Small intestine (tissue), 7 donors: ENCODE measurements at regions not wholly inside any gene's neighbourhood (a gene's known extent, or its start where the extent isn't known, plus 50 kb on each side); places are given as distances from the start of the nearest gene placed in this dataset.

Experiments
- DNase-seq, 2 donors: peaks; one replicate each; pipeline versions ENCODE4 v3.0.0 to v3.0.0-alpha.2; 2013
- FAIRE-seq: peaks from 2 replicates; lab custom pipeline; 2012; peaks lifted over from hg19 to GRCh38; lab: Jason Lieb, UNC
- H3K27ac ChIP-seq, 3 donors: one replicate each; pipeline ENCODE4 v1.5.1; 2013; ENCODE audit warnings: low read length in 2 of 3, mild to moderate bottlenecking in 2 of 3, control low read depth in 1 of 3, inconsistent platforms in 1 of 3, low read depth in 1 of 3, moderate library complexity in 1 of 3
- H3K27me3 ChIP-seq, 3 donors: one replicate each; pipeline ENCODE4 v1.6.1; 2013; ENCODE audit warnings: low read length in 3 of 3, inconsistent platforms in 1 of 3; ENCODE audit not compliant: control insufficient read depth in 3 of 3, insufficient read depth in 3 of 3
- H3K36me3 ChIP-seq, 3 donors: one replicate each; pipeline ENCODE4 v1.6.1; 2013; ENCODE audit warnings: low read length in 3 of 3, inconsistent platforms in 1 of 3, low read depth in 1 of 3, mild to moderate bottlenecking in 1 of 3, moderate library complexity in 1 of 3; ENCODE audit not compliant: control insufficient read depth in 3 of 3, insufficient read depth in 2 of 3
- H3K4me1 ChIP-seq, 3 donors: one replicate each; pipeline ENCODE4 v1.6.1; 2013; ENCODE audit warnings: low read length in 2 of 3, inconsistent platforms in 1 of 3, low read depth in 1 of 3, mild to moderate bottlenecking in 1 of 3, moderate library complexity in 1 of 3; ENCODE audit not compliant: control insufficient read depth in 3 of 3, insufficient read depth in 2 of 3
- H3K4me3 ChIP-seq, 3 donors: one replicate each; pipeline ENCODE4 v1.5.1; 2013; ENCODE audit warnings: low read length in 3 of 3, control low read depth in 1 of 3, inconsistent platforms in 1 of 3, low read depth in 1 of 3, mild to moderate bottlenecking in 1 of 3, moderate library complexity in 1 of 3
- H3K9me3 ChIP-seq, 2 donors: one replicate each; pipeline ENCODE4 v1.6.1; 2013; ENCODE audit warnings: low read depth in 1 of 2, low read length in 1 of 2; ENCODE audit not compliant: control insufficient read depth in 2 of 2, insufficient read depth in 1 of 2
- WGBS, 3 donors: extraction: QIAGEN DNeasy Blood & Tissue Kit; methylation state at CpG; one replicate each; pipeline ENCODE4 v1.1.7; 2013; 5-methylcytosine and 5-hydroxymethylcytosine counted together
- donor health status: healthy with polysubstance abuse.
- donor health status: control.
- donor health status: control.
- donor health status: Bipolar disorder and iron deficiency.
- donor health status: healthy.

GRCh38 chr4:181272422-181272821 lies 970.8 kb upstream of the TENM3 start:
- Histone ChIP-seq H3K4me3 (no peak overlapping the region), H3K9me3 (no peaks in the 10 kb centered on the region), H3K36me3 (no peaks in the 10 kb centered on the region), H3K27ac (no peak overlapping the region), H3K27me3 (no peaks in the 10 kb centered on the region), H3K4me1 (no peaks in the 10 kb centered on the region)
- 82 to 90% (median 88%) methylated on average over 4 of the region's 4 CpGs for WGBS, 3 donors
- FAIRE-seq (no peak), DNase-seq (no peak)

- H3K9me3 ChIP-seq = no peaks in the 10 kb centered on the region
- H3K27ac ChIP-seq = no peak overlapping the region
- no peak overlapping the region for H3K4me3 ChIP-seq
- WGBS, 3 donors = 27 to 45% (median 36%) methylated on average over 3 of the region's 3 CpGs
- no peak for FAIRE-seq
- H3K27me3 ChIP-seq = no peaks in the 10 kb centered on the region
- H3K4me1 ChIP-seq = no peaks in the 10 kb centered on the region
- H3K36me3 ChIP-seq = no peaks in the 10 kb centered on the region
- no peak for DNase-seq
Measured at GRCh38 chr4:181278941-181279340, 964.3 kb upstream of the TENM3 start.

- no peaks in the 10 kb centered on the region for H3K4me1 ChIP-seq
- FAIRE-seq (no peak), DNase-seq (no peak)
- no peaks in the 10 kb centered on the region for H3K9me3 ChIP-seq
- no peaks in the 10 kb centered on the region for H3K27me3 ChIP-seq
- H3K36me3 ChIP-seq = no peaks in the 10 kb centered on the region
- H3K27ac ChIP-seq = no peak overlapping the region
- no peak overlapping the region for H3K4me3 ChIP-seq
- 85 to 88% (median 86%) methylated on average over 9 of the region's 9 CpGs for whole genome bisulfite sequencing, 3 donors
Measured at GRCh38 chr4:181281451-181281850, 961.8 kb upstream of the TENM3 start.

- Histone ChIP-seq H3K27me3 (no peaks in the 10 kb centered on the region), H3K9me3 (no peaks in the 10 kb centered on the region), H3K4me1 (no peaks in the 10 kb centered on the region), H3K4me3 (no peak overlapping the region), H3K27ac (no peak overlapping the region), H3K36me3 (no peaks in the 10 kb centered on the region)
- 45 to 68% (median 53%) methylated on average over 7 of the region's 7 CpGs for WGBS, 3 donors
- DNase-seq (no peak), FAIRE-seq (no peak)
Measured at GRCh38 chr4:181289198-181289597, 954.0 kb upstream of the TENM3 start.

GRCh38 chr4:181291615-181292014 lies 951.6 kb upstream of the TENM3 start:
- H3K9me3 ChIP-seq = no peaks in the 10 kb centered on the region
- H3K27me3 ChIP-seq = no peaks in the 10 kb centered on the region
- FAIRE-seq = no peak
- H3K4me3 ChIP-seq = no peak overlapping the region
- H3K4me1 ChIP-seq = no peaks in the 10 kb centered on the region
- WGBS, 3 donors = 71 to 86% (median 82%) methylated on average over 5 of the region's 5 CpGs
- no peak overlapping the region for H3K27ac ChIP-seq
- no peak for DNase-seq
- H3K36me3 ChIP-seq = no peaks in the 10 kb centered on the region

- no peaks in the 10 kb centered on the region for H3K9me3 ChIP-seq
- H3K27me3 ChIP-seq = no peaks in the 10 kb centered on the region
- FAIRE-seq (no peak), DNase-seq (no peak)
- H3K27ac ChIP-seq = no peak overlapping the region
- no peaks in the 10 kb centered on the region for H3K4me1 ChIP-seq
- no peak overlapping the region for H3K4me3 ChIP-seq
- 90 to 98% (median 94%) methylated on average over 3 of the region's 3 CpGs for WGBS, 3 donors
- H3K36me3 ChIP-seq = no peaks in the 10 kb centered on the region
Measured at GRCh38 chr4:181293014-181293413, 950.2 kb upstream of the TENM3 start.

GRCh38 chr4:181293541-181293940 lies 949.7 kb upstream of the TENM3 start:
- no peak for FAIRE-seq
- no peak for DNase-seq

GRCh38 chr4:181294421-181294820 lies 948.8 kb upstream of the TENM3 start:
- H3K27ac ChIP-seq = no peak overlapping the region
- H3K4me1 ChIP-seq = no peaks in the 10 kb centered on the region
- no peaks in the 10 kb centered on the region for H3K36me3 ChIP-seq
- no peaks in the 10 kb centered on the region for H3K27me3 ChIP-seq
- H3K4me3 ChIP-seq = no peak overlapping the region
- DNase-seq (no peak), FAIRE-seq (no peak)
- 56 to 67% (median 59%) methylated on average over 2 of the region's 2 CpGs for WGBS, 3 donors
- H3K9me3 ChIP-seq = no peaks in the 10 kb centered on the region

More at GRCh38 chr4:181293541-181293940, 949.7 kb upstream of the TENM3 start:
- WGBS, 3 donors = 69 to 77% (median 73%) methylated on average over 10 of the region's 10 CpGs
- no peaks in the 10 kb centered on the region for H3K4me1 ChIP-seq
- no peaks in the 10 kb centered on the region for H3K27me3 ChIP-seq
- no peak overlapping the region for H3K4me3 ChIP-seq
- H3K27ac ChIP-seq = no peak overlapping the region
- H3K36me3 ChIP-seq = no peaks in the 10 kb centered on the region
- H3K9me3 ChIP-seq = no peaks in the 10 kb centered on the region
